ENCODE measurements at regions not wholly inside any gene's neighbourhood (a gene's known extent, or its start where the extent isn't known, plus 50 kb on each side); places are given as distances from the start of the nearest gene placed in this dataset.

- TF ChIP-seq CEBPB (IDR thresholded peaks at IDR 0.05; ENCODE audit: borderline replicate concordance in 1 of 2, low read depth in 2 of 2, low read length in 2 of 2): no peak
- TF ChIP-seq, protein P1, sequence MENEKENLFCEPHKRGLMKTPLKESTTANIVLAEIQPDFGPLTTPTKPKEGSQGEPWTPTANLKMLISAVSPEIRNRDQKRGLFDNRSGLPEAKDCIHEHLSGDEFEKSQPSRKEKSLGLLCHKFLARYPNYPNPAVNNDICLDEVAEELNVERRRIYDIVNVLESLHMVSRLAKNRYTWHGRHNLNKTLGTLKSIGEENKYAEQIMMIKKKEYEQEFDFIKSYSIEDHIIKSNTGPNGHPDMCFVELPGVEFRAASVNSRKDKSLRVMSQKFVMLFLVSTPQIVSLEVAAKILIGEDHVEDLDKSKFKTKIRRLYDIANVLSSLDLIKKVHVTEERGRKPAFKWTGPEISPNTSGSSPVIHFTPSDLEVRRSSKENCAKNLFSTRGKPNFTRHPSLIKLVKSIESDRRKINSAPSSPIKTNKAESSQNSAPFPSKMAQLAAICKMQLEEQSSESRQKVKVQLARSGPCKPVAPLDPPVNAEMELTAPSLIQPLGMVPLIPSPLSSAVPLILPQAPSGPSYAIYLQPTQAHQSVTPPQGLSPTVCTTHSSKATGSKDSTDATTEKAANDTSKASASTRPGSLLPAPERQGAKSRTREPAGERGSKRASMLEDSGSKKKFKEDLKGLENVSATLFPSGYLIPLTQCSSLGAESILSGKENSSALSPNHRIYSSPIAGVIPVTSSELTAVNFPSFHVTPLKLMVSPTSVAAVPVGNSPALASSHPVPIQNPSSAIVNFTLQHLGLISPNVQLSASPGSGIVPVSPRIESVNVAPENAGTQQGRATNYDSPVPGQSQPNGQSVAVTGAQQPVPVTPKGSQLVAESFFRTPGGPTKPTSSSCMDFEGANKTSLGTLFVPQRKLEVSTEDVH (IDR thresholded peaks at IDR 0.05; ENCODE audit: low read depth, partially characterized antibody): no peak
- TF ChIP-seq, protein P2, sequence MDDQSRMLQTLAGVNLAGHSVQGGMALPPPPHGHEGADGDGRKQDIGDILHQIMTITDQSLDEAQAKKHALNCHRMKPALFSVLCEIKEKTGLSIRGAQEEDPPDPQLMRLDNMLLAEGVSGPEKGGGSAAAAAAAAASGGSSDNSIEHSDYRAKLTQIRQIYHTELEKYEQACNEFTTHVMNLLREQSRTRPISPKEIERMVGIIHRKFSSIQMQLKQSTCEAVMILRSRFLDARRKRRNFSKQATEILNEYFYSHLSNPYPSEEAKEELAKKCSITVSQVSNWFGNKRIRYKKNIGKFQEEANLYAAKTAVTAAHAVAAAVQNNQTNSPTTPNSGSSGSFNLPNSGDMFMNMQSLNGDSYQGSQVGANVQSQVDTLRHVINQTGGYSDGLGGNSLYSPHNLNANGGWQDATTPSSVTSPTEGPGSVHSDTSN (IDR thresholded peaks at IDR 0.05; ENCODE audit: insufficient replicate concordance, low read depth, low read length): no peak
- TF ChIP-seq NFYB (IDR thresholded peaks at IDR 0.05; ENCODE audit: insufficient read depth, low read depth, low read length): no peak
- no peak for TF ChIP-seq ZBTB33 (IDR thresholded peaks at IDR 0.05)
- TF ChIP-seq TCF3 (IDR thresholded peaks at IDR 0.05; ENCODE audit: borderline replicate concordance, insufficient read depth, low read depth, low read length): no peak
These were observed 93.8 kb upstream of the SMNDC1 start (continued) for GRCh38 chr10:110398419-110399105.
